Liver (tissue), 3 donors: ENCODE measurements at regions not wholly inside any gene's neighbourhood (a gene's known extent, or its start where the extent isn't known, plus 50 kb on each side); places are given as distances from the start of the nearest gene placed in this dataset.

ENCODE experiments used
- ATF3 ChIP-seq: IDR thresholded peaks from 2 replicates; pipeline ENCODE4 v1.6.1; 2016; ENCODE audit warnings: antibody characterized with exemption
- CTCF ChIP-seq: fragments of 150-350 bp; IDR thresholded peaks from 2 replicates; pipeline ENCODE4 v1.5.1; 2017; ENCODE audit warnings: improper control_type of control experiment, low read depth, low read length; ENCODE audit not compliant: missing input control
- EGR1 ChIP-seq, 2 donors: IDR thresholded peaks; 2 replicates each; pipeline ENCODE4 v1.6.1; 2016 to 2018; ENCODE audit warnings: antibody characterized with exemption in 2 of 2, low read depth in 2 of 2
- FOXA2 ChIP-seq: IDR thresholded peaks from 2 replicates; pipeline ENCODE4 v1.6.1; 2016; ENCODE audit warnings: antibody characterized with exemption
- GABPA ChIP-seq, 2 donors: IDR thresholded peaks in 1 of 2; conservative IDR thresholded peaks in 1 of 2; 2 replicates each; pipeline ENCODE4 v1.6.1; 2016; ENCODE audit warnings: antibody characterized with exemption in 2 of 2, mild to moderate bottlenecking in 1 of 2, moderate library complexity in 1 of 2
- JUND ChIP-seq, 2 donors: IDR thresholded peaks; 2 replicates each; pipeline ENCODE4 v1.6.1; 2016; ENCODE audit warnings: antibody characterized with exemption in 2 of 2
- MAX ChIP-seq: IDR thresholded peaks from 2 replicates; pipeline ENCODE4 v1.6.1; 2016; ENCODE audit warnings: antibody characterized with exemption
- RAD21 ChIP-seq, 2 donors: IDR thresholded peaks; 2 replicates each; pipeline ENCODE4 v1.6.1; 2016; ENCODE audit warnings: antibody characterized with exemption in 2 of 2, mild to moderate bottlenecking in 2 of 2
- REST ChIP-seq: IDR thresholded peaks from 2 replicates; pipeline ENCODE4 v1.6.1; 2016; ENCODE audit warnings: antibody characterized with exemption, mild to moderate bottlenecking
- SP1 ChIP-seq: IDR thresholded peaks from 2 replicates; pipeline ENCODE4 v1.6.1; 2018; ENCODE audit warnings: antibody characterized with exemption, mild to moderate bottlenecking
- TAF1 ChIP-seq: conservative IDR thresholded peaks from 2 replicates; pipeline ENCODE4 v1.6.1; 2016; ENCODE audit warnings: antibody characterized with exemption, mild to moderate bottlenecking
- YY1 ChIP-seq: IDR thresholded peaks from 2 replicates; pipeline ENCODE4 v1.6.1; 2016; ENCODE audit warnings: antibody characterized with exemption, mild to moderate bottlenecking
- ZBTB33 ChIP-seq: IDR thresholded peaks from 2 replicates; pipeline ENCODE4 v1.6.1; 2016; ENCODE audit warnings: antibody characterized with exemption
- donor health status: healthy.
- donor health status: healthy.

- TF ChIP-seq ZBTB33 (no peak), CTCF (no peak), FOXA2 (no peak), JUND (IDR thresholded peaks at IDR 0.05) (no peak), TAF1 (no peak), MAX (no peak), ATF3 (no peak), REST (no peak), SP1 (no peak), GABPA (IDR thresholded peaks at IDR 0.05 in 1 of 2, conservative IDR thresholded peaks at IDR 0.05 in 1 of 2) (no peak), YY1 (no peak), EGR1 (IDR thresholded peaks at IDR 0.05; ENCODE audit: low read depth in 2 of 2) (no peak), RAD21 (IDR thresholded peaks at IDR 0.05) (no peak)
Measured at GRCh38 chr18:21979759-21980158, 189.6 kb upstream of the GATA6 start.
